ENCODE measurements at regions not wholly inside any gene's neighbourhood (a gene's known extent, or its start where the extent isn't known, plus 50 kb on each side); places are given as distances from the start of the nearest gene placed in this dataset.

GRCh38 chr1:81382561-81382960 lies 418.2 kb upstream of the ADGRL2 start:
- peaks cover 2% of the 10 kb centered on the region for H3K9me3 Mint-ChIP-seq
- no peak for DNase-seq (ENCODE audit: low read depth, low spot score)
- peak overlapping the region; percentile 19 for H3K27ac Mint-ChIP-seq (ENCODE audit: unreplicated experiment)
- H3K4me1 Mint-ChIP-seq: peaks cover 32% of the 10 kb centered on the region
- no peaks in the 10 kb centered on the region for H3K36me3 Mint-ChIP-seq (ENCODE audit: low read depth)
- H3K27me3 Mint-ChIP-seq (ENCODE audit: low read depth): no peaks in the 10 kb centered on the region
- no peak for TF ChIP-seq CTCF (conservative IDR thresholded peaks at IDR 0.05)
- H3K4me3 Mint-ChIP-seq: no peak overlapping the region

- Mint-ChIP-seq H3K9me3 (peaks cover 2% of the 10 kb centered on the region), H3K4me1 (peaks cover 32% of the 10 kb centered on the region)
- DNase-seq (ENCODE audit: low read depth, low spot score): no peak
Measured at GRCh38 chr1:81381881-81382280, 418.9 kb upstream of the ADGRL2 start.

GRCh38 chr1:81380436-81380835 lies 420.3 kb upstream of the ADGRL2 start:
- Mint-ChIP-seq H3K9me3 (peaks cover 2% of the 10 kb centered on the region), H3K27me3 (ENCODE audit: low read depth) (no peaks in the 10 kb centered on the region), H3K36me3 (ENCODE audit: low read depth) (no peaks in the 10 kb centered on the region), H3K27ac (ENCODE audit: unreplicated experiment) (no peak overlapping the region), H3K4me1 (peaks cover 29% of the 10 kb centered on the region), H3K4me3 (no peak overlapping the region)
- TF ChIP-seq CTCF (conservative IDR thresholded peaks at IDR 0.05): no peak
- no peak for DNase-seq (ENCODE audit: low read depth, low spot score)

More at GRCh38 chr1:81381881-81382280, 418.9 kb upstream of the ADGRL2 start:
- Mint-ChIP-seq H3K27me3 (ENCODE audit: low read depth) (no peaks in the 10 kb centered on the region), H3K4me3 (no peak overlapping the region), H3K36me3 (ENCODE audit: low read depth) (no peaks in the 10 kb centered on the region), H3K27ac (ENCODE audit: unreplicated experiment) (no peak overlapping the region)
- TF ChIP-seq CTCF (conservative IDR thresholded peaks at IDR 0.05): no peak

DNA sequence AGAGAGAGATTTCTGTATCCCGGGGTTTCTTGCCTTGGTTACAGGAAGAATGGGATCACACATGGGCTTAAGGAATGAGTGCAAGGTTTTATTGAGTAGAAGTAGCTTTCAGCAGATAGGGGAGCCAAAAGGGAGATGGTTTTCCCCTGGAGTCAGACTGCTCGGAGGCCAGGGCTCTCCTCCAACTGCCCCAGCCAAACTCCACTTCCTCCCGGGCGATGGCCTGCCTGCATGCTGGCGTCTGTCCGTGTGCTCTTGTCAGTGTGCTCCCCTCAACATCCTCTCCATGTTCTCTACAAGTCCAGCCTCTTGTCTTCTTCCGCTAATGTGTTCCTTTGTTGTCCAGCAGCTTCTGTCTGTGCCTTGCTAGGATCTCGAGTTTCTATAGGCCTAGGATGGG lies 421.3 kb upstream of the ADGRL2 start:
- H3K36me3 Mint-ChIP-seq (ENCODE audit: low read depth): no peaks in the 10 kb centered on the region
- H3K4me1 Mint-ChIP-seq: peaks cover 29% of the 10 kb centered on the region
- H3K9me3 Mint-ChIP-seq: peaks cover 2% of the 10 kb centered on the region
- no peaks in the 10 kb centered on the region for H3K27me3 Mint-ChIP-seq (ENCODE audit: low read depth)
- no peak for TF ChIP-seq CTCF (conservative IDR thresholded peaks at IDR 0.05)
- H3K4me3 Mint-ChIP-seq: no peak overlapping the region
- DNase-seq (ENCODE audit: low read depth, low spot score): no peak
- H3K27ac Mint-ChIP-seq (ENCODE audit: unreplicated experiment): no peak overlapping the region

DNA sequence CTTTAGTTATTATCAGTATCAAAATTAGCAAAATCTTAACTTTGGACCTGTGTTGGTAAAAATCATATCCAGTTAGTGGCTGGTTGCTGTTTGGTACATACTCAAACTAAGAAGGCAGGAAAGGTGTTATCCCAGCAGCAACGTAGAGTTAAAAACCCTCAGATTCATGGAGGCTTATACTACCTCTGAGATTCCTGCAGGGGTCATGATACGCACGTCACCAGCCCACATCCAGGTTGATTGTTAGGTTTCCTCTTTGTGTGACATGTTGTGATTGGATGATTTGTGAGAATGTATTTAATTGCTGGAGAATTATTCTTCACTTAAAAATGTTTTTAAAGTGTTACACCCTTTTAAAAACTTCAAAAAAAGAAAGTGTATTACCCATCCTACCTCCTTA lies 423.3 kb upstream of the ADGRL2 start:
- H3K36me3 Mint-ChIP-seq (ENCODE audit: low read depth): no peaks in the 10 kb centered on the region
- H3K27me3 Mint-ChIP-seq (ENCODE audit: low read depth): no peaks in the 10 kb centered on the region
- TF ChIP-seq CTCF (conservative IDR thresholded peaks at IDR 0.05): peak; percentile 40
- H3K27ac Mint-ChIP-seq (ENCODE audit: unreplicated experiment): no peak overlapping the region
- DNase-seq (ENCODE audit: low read depth, low spot score): no peak
- peaks cover 2% of the 10 kb centered on the region for H3K9me3 Mint-ChIP-seq
- H3K4me3 Mint-ChIP-seq: no peak overlapping the region
- H3K4me1 Mint-ChIP-seq: peaks cover 24% of the 10 kb centered on the region
